ENCODE measurements at regions not wholly inside any gene's neighbourhood (a gene's known extent, or its start where the extent isn't known, plus 50 kb on each side); places are given as distances from the start of the nearest gene placed in this dataset.

- no peaks in the 10 kb centered on the region for H3K27me3 ChIP-seq (ENCODE audit: insufficient read depth, insufficient read length)
- no peak for DNase-seq (ENCODE audit: low read depth, low spot score)
Measured at GRCh38 chr11:25970726-25971508, 361.0 kb upstream of the ANO3 start.

GRCh38 chr11:25980091-25980490 is 351.8 kb upstream of the ANO3 start:
- H3K9me3 ChIP-seq (ENCODE audit: insufficient read depth, low read length), result no peaks in the 10 kb centered on the region
- H3K9ac ChIP-seq (ENCODE audit: insufficient read length, low read depth), result no peak overlapping the region
- no peaks in the 10 kb centered on the region for H3K36me3 ChIP-seq (ENCODE audit: insufficient read depth, insufficient read length, low read length)
- no peaks in the 10 kb centered on the region for H3K27me3 ChIP-seq (ENCODE audit: insufficient read depth, insufficient read length)
- no peak overlapping the region for H3K4me3 ChIP-seq (ENCODE audit: insufficient read length, low read depth)
- TF ChIP-seq SUZ12 (IDR thresholded peaks at IDR 0.05; ENCODE audit: extremely low read depth, insufficient read depth, insufficient read length), result no peak
- no peak for TF ChIP-seq ZNF274 (IDR thresholded peaks at IDR 0.05; ENCODE audit: low read depth, low read length)
- TF ChIP-seq YY1 (IDR thresholded peaks at IDR 0.05; ENCODE audit: insufficient read depth, insufficient read length), result no peak
- no peaks in the 10 kb centered on the region for H3K4me1 ChIP-seq (ENCODE audit: insufficient read depth, insufficient read length)
- DNase-seq (ENCODE audit: low read depth, low spot score), result no peak

More at GRCh38 chr11:25970726-25971508, 361.0 kb upstream of the ANO3 start:
- H3K36me3 ChIP-seq (ENCODE audit: insufficient read depth, insufficient read length, low read length), result no peaks in the 10 kb centered on the region
- TF ChIP-seq ZNF274 (IDR thresholded peaks at IDR 0.05; ENCODE audit: low read depth, low read length) (no peak), SUZ12 (IDR thresholded peaks at IDR 0.05; ENCODE audit: extremely low read depth, insufficient read depth, insufficient read length) (no peak), YY1 (IDR thresholded peaks at IDR 0.05; ENCODE audit: insufficient read depth, insufficient read length) (no peak)
- H3K9me3 ChIP-seq (ENCODE audit: insufficient read depth, low read length), result no peaks in the 10 kb centered on the region
- no peak overlapping the region for H3K9ac ChIP-seq (ENCODE audit: insufficient read length, low read depth)
- no peaks in the 10 kb centered on the region for H3K4me1 ChIP-seq (ENCODE audit: insufficient read depth, insufficient read length)
- H3K4me3 ChIP-seq (ENCODE audit: insufficient read length, low read depth), result no peak overlapping the region

DNA sequence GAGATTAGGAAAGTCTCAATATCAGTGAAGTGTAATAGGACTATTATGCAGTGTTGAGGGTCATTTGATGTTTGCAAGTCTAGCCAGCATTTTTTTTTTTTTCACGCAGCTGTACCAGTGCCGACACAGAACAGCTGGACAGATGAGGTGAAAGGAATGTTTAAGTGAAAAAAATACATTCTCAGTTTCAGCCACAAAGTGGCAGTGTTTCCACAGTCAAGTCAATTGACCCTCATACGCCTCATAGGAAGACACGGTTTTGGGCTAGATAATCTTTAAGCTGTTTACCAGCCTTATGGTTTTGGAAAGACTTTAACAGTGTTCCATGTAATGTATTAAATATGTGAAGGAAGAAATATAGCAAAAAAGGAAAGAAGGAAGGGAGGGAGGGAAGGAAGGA is 349.9 kb upstream of the ANO3 start:
- DNase-seq (ENCODE audit: low read depth, low spot score), result peak; percentile 15
- Histone ChIP-seq H3K9ac (ENCODE audit: insufficient read length, low read depth) (no peak overlapping the region), H3K9me3 (ENCODE audit: insufficient read depth, low read length) (no peaks in the 10 kb centered on the region), H3K4me3 (ENCODE audit: insufficient read length, low read depth) (no peak overlapping the region), H3K4me1 (ENCODE audit: insufficient read depth, insufficient read length) (no peaks in the 10 kb centered on the region), H3K27me3 (ENCODE audit: insufficient read depth, insufficient read length) (no peaks in the 10 kb centered on the region), H3K36me3 (ENCODE audit: insufficient read depth, insufficient read length, low read length) (no peaks in the 10 kb centered on the region)
- TF ChIP-seq ZNF274 (IDR thresholded peaks at IDR 0.05; ENCODE audit: low read depth, low read length) (no peak), SUZ12 (IDR thresholded peaks at IDR 0.05; ENCODE audit: extremely low read depth, insufficient read depth, insufficient read length) (no peak), YY1 (IDR thresholded peaks at IDR 0.05; ENCODE audit: insufficient read depth, insufficient read length) (no peak)

DNA sequence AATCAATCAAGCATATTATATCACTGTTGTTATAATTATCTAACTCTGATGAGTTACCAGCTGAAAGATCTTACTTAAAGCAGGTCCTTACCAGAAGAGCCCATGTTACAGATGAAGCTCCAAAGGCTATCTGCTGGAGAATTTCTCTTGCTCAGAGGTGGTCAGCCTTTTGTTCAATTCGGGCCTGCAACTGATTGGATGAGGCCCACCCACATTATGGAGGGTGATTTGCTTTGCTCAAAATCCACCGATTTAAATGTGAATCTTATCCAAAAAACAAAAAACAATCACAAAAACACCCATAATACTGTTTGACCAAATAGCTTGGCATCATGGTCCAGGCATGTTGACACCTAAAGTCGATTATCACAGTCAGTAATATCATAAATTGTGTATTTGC is 348.6 kb upstream of the ANO3 start:
- Histone ChIP-seq H3K4me3 (ENCODE audit: insufficient read length, low read depth) (no peak overlapping the region), H3K9me3 (ENCODE audit: insufficient read depth, low read length) (no peaks in the 10 kb centered on the region), H3K9ac (ENCODE audit: insufficient read length, low read depth) (no peak overlapping the region), H3K36me3 (ENCODE audit: insufficient read depth, insufficient read length, low read length) (no peaks in the 10 kb centered on the region), H3K27me3 (ENCODE audit: insufficient read depth, insufficient read length) (no peaks in the 10 kb centered on the region), H3K4me1 (ENCODE audit: insufficient read depth, insufficient read length) (no peaks in the 10 kb centered on the region)
- TF ChIP-seq YY1 (IDR thresholded peaks at IDR 0.05; ENCODE audit: insufficient read depth, insufficient read length) (no peak), SUZ12 (IDR thresholded peaks at IDR 0.05; ENCODE audit: extremely low read depth, insufficient read depth, insufficient read length) (no peak), ZNF274 (IDR thresholded peaks at IDR 0.05; ENCODE audit: low read depth, low read length) (no peak)
- DNase-seq (ENCODE audit: low read depth, low spot score), result no peak

DNA sequence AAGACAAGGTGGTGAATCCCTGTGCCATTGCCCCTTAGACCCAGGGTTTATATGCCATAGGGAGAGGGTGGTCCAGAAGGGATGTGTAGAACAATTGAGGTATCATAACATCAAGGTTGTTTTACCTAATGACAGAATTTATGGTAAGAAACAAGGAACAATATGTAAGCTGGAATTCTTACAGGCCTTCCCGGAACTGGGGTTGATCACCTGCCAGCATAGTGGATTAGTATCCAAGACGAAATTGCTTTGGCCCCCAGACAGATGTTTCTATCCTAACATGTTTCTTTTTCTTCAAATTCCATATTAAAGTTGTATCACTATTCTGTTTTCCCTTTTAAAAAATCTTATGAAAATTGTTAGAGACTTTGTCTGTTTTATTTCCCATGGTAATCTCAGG is 343.8 kb upstream of the ANO3 start:
- no peak overlapping the region for H3K4me3 ChIP-seq (ENCODE audit: insufficient read length, low read depth)
- DNase-seq (ENCODE audit: low read depth, low spot score), result no peak
- no peaks in the 10 kb centered on the region for H3K36me3 ChIP-seq (ENCODE audit: insufficient read depth, insufficient read length, low read length)
- no peaks in the 10 kb centered on the region for H3K27me3 ChIP-seq (ENCODE audit: insufficient read depth, insufficient read length)
- H3K9me3 ChIP-seq (ENCODE audit: insufficient read depth, low read length), result no peaks in the 10 kb centered on the region
- H3K9ac ChIP-seq (ENCODE audit: insufficient read length, low read depth), result no peak overlapping the region
- H3K4me1 ChIP-seq (ENCODE audit: insufficient read depth, insufficient read length), result no peaks in the 10 kb centered on the region
- TF ChIP-seq SUZ12 (IDR thresholded peaks at IDR 0.05; ENCODE audit: extremely low read depth, insufficient read depth, insufficient read length) (no peak), ZNF274 (IDR thresholded peaks at IDR 0.05; ENCODE audit: low read depth, low read length) (no peak), YY1 (IDR thresholded peaks at IDR 0.05; ENCODE audit: insufficient read depth, insufficient read length) (no peak)

DNA sequence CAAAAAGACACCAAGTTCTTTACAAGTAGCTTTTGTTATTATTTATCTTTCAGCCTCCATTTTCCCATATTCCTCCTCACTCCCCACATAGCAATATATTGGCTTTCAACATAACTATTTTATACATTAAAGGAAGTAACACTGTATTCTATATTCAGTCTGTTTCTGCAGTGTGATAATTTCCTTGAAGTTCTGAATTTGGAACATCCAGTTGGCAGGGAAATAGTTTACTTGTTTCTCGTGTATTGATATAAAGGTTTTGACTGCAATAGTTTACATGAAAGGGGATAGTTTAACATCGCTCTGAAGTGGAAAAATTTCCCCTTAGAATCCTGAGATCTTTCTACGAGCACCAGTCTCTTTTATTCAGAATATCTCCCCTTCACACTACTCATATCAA is 341.5 kb upstream of the ANO3 start:
- no peak overlapping the region for H3K4me3 ChIP-seq (ENCODE audit: insufficient read length, low read depth)
- no peaks in the 10 kb centered on the region for H3K27me3 ChIP-seq (ENCODE audit: insufficient read depth, insufficient read length)
- H3K9me3 ChIP-seq (ENCODE audit: insufficient read depth, low read length), result no peaks in the 10 kb centered on the region
- no peak overlapping the region for H3K9ac ChIP-seq (ENCODE audit: insufficient read length, low read depth)
- no peak for DNase-seq (ENCODE audit: low read depth, low spot score)
- no peak for TF ChIP-seq ZNF274 (IDR thresholded peaks at IDR 0.05; ENCODE audit: low read depth, low read length)
- H3K4me1 ChIP-seq (ENCODE audit: insufficient read depth, insufficient read length), result no peaks in the 10 kb centered on the region
- no peaks in the 10 kb centered on the region for H3K36me3 ChIP-seq (ENCODE audit: insufficient read depth, insufficient read length, low read length)

DNA sequence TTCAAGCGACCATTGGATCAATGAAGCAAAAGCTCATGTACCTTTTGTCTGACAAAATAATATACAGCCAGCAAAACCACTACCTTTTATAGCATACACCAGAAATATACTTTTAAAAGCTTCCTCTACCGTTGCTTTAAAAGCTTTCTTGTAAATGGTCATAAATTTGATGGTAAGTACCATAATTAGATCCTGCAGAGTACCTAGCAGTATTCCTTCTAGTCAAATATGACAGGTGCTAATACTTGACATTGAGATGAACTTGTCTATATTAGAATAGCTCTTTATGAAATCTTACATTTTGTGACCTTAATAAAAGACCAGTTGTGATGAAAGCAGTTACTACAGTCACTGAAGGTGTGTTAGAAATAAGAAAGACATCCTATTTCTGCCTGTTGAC is 340.5 kb upstream of the ANO3 start:
- TF ChIP-seq YY1 (IDR thresholded peaks at IDR 0.05; ENCODE audit: insufficient read depth, insufficient read length), result no peak
- TF ChIP-seq ZNF274 (IDR thresholded peaks at IDR 0.05; ENCODE audit: low read depth, low read length), result no peak
- no peak for TF ChIP-seq SUZ12 (IDR thresholded peaks at IDR 0.05; ENCODE audit: extremely low read depth, insufficient read depth, insufficient read length)
- Histone ChIP-seq H3K36me3 (ENCODE audit: insufficient read depth, insufficient read length, low read length) (no peaks in the 10 kb centered on the region), H3K4me3 (ENCODE audit: insufficient read length, low read depth) (no peak overlapping the region), H3K4me1 (ENCODE audit: insufficient read depth, insufficient read length) (no peaks in the 10 kb centered on the region), H3K9ac (ENCODE audit: insufficient read length, low read depth) (no peak overlapping the region), H3K27me3 (ENCODE audit: insufficient read depth, insufficient read length) (no peaks in the 10 kb centered on the region), H3K9me3 (ENCODE audit: insufficient read depth, low read length) (no peaks in the 10 kb centered on the region)
- no peak for DNase-seq (ENCODE audit: low read depth, low spot score)

All from NT2/D1 (cell line).